DMS53 treated with DMSO at 0.1 percent for 48 hours (cell line): ENCODE measurements at regions not wholly inside any gene's neighbourhood (a gene's known extent, or its start where the extent isn't known, plus 50 kb on each side); places are given as distances from the start of the nearest gene placed in this dataset.
"Not testable (repeated sequence)": the region's sequence is repeated elsewhere in the genome, so short reads cannot be mapped to it uniquely, and the experiment has no call there.

ENCODE experiments used
- DNase-seq: peaks from one replicate; lab custom pipeline; 2025; ENCODE audit not compliant: unreplicated experiment; lab: John Stamatoyannopoulos, UW

- DNase-seq: no peak
Measured at GRCh38 chr2:144027593-144027992, 492.3 kb downstream of the ZEB2 start.

- DNase-seq: no peak
Measured at GRCh38 chr2:144026753-144027152, 493.2 kb downstream of the ZEB2 start.

GRCh38 chr2:144020047-144020446 is 499.9 kb downstream of the ZEB2 start:
- no peak for DNase-seq

GRCh38 chr2:144015655-144016245 is 504.2 kb downstream of the ZEB2 start:
- DNase-seq: no peak

- no peak for DNase-seq
Measured at GRCh38 chr2:144015036-144015435, 504.9 kb downstream of the ZEB2 start.

- DNase-seq: no peak
Measured at GRCh38 chr2:144014103-144014502, 505.8 kb downstream of the ZEB2 start.

- DNase-seq: no peak
Measured at GRCh38 chr2:144012304-144012703, 507.6 kb downstream of the ZEB2 start.

- no peak for DNase-seq
Measured at GRCh38 chr2:144011553-144011952, 508.4 kb downstream of the ZEB2 start.

GRCh38 chr2:144011098-144011497 is 508.8 kb downstream of the ZEB2 start:
- DNase-seq: no peak

GRCh38 chr2:144010096-144010836 is 509.7 kb downstream of the ZEB2 start:
- DNase-seq: no peak

- DNase-seq: no peak
Measured at GRCh38 chr2:144006139-144006538, 513.8 kb downstream of the ZEB2 start.

GRCh38 chr2:144004742-144005141 is 515.2 kb downstream of the ZEB2 start:
- DNase-seq: no peak

- no peak for DNase-seq
Measured at GRCh38 chr2:144003460-144004075, 516.4 kb downstream of the ZEB2 start.

- no peak for DNase-seq
Measured at GRCh38 chr2:143996974-143997373, 522.9 kb downstream of the ZEB2 start.

GRCh38 chr2:143994961-143995360 is 525.0 kb downstream of the ZEB2 start:
- DNase-seq: no peak

- DNase-seq: not testable (repeated sequence)
Measured at GRCh38 chr2:143991596-143991995, 528.3 kb downstream of the ZEB2 start.

GRCh38 chr2:143988082-143988481 is 531.8 kb downstream of the ZEB2 start:
- DNase-seq: no peak

GRCh38 chr2:143981428-143981827 is 538.5 kb downstream of the ZEB2 start:
- no peak for DNase-seq

- DNase-seq: no peak
Measured at GRCh38 chr2:143977356-143977755, 542.6 kb downstream of the ZEB2 start.

GRCh38 chr2:143975216-143975615 is 544.7 kb downstream of the ZEB2 start:
- DNase-seq: no peak

- DNase-seq: no peak
Measured at GRCh38 chr2:143974262-143974661, 545.7 kb downstream of the ZEB2 start.

- DNase-seq: no peak
Measured at GRCh38 chr2:143968860-143969259, 551.1 kb downstream of the ZEB2 start.
